Medulla oblongata (tissue), 1 donor: ENCODE measurements at regions not wholly inside any gene's neighbourhood (a gene's known extent, or its start where the extent isn't known, plus 50 kb on each side); places are given as distances from the start of the nearest gene placed in this dataset.

Experiments
- DNase-seq: peaks from one replicate; pipeline ENCODE4 v3.0.0-alpha.2; 2015; ENCODE audit errors: extremely low spot score

- no peak for DNase-seq
These were observed 502.2 kb upstream of the NRXN1 start for GRCh38 chr2:51534166-51534565.

GRCh38 chr2:51528156-51528555 is 496.2 kb upstream of the NRXN1 start:
- no peak for DNase-seq

- DNase-seq: no peak
These were observed 494.8 kb upstream of the NRXN1 start for GRCh38 chr2:51526766-51527165.

- DNase-seq: no peak
These were observed 484.7 kb upstream of the NRXN1 start for GRCh38 chr2:51516667-51517066.

DNA sequence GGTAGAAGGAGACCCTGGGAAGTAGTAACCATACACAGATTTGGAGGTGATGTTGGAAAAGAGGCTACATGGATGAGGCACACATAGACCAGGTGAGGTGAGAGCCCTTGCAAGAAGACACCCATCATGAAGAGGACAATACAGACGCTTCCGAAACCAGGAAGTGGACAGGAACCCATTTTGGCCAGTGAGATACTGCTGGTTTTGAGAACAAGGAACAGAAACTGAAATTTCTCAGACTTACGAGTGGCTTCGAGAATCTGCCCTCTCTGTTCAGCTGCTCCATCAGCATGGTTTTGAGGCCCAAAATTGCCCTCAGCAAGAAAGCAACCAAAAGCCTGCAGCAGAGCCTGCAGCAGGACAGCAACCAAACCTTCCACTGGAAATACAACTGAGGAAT is 479.1 kb upstream of the NRXN1 start:
- DNase-seq: peak; percentile 48

DNA sequence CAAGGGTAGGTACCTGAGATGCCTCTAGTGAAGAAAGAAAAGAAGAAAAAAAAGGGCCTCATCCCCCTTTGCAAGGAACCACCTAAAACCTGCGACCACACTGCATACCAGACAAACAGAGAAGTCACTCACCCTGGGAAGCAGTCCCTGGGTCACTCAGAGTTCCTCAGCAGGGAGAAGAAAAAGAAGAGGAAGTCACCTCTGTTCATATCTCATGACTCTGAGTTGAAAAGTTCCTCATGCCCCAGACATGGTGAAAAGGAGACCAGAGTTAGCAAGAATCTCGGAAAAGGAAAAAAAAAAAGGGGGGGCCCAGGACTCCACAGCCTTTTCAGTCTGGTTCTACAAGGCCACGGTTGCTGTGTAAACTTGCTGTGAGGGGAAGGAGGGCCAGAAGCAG is 478.4 kb upstream of the NRXN1 start:
- peak; percentile 62 for DNase-seq

- DNase-seq: no peak
These were observed 473.6 kb upstream of the NRXN1 start for GRCh38 chr2:51505533-51505932.

DNA sequence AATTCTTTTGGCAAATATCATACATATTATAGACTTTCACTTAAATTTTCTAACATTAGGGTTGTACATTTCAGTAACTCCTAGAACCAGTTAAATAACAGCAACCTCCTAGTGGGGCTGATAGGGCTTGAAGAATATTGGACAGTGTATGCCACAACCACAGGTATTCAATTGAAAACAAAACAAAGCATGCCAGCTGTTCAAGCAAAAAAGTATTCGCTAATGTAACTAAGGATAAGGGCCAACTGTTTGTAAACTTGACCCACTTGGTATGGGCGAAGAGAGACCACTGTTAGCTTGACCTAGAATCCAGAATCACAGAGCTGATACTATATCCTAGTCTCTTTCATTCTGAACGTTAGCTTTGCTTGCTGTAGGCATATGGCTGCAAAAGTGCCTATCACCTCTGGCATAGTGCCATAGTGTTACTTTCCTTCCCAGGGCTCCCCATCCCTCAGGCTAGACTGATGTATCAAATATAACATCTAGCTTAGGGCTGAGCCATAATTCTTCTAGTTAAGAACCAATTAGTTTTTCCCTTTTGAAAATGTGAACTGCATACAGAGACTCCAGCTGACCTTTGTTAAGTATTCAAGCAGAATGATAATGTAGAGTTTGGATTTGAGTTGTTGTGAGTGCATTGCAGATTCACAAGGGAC is 458.8 kb upstream of the NRXN1 start:
- no peak for DNase-seq

GRCh38 chr2:51484605-51485004 is 452.7 kb upstream of the NRXN1 start:
- no peak for DNase-seq

- DNase-seq: no peak
These were observed 451.8 kb upstream of the NRXN1 start for GRCh38 chr2:51483720-51484119.

DNA sequence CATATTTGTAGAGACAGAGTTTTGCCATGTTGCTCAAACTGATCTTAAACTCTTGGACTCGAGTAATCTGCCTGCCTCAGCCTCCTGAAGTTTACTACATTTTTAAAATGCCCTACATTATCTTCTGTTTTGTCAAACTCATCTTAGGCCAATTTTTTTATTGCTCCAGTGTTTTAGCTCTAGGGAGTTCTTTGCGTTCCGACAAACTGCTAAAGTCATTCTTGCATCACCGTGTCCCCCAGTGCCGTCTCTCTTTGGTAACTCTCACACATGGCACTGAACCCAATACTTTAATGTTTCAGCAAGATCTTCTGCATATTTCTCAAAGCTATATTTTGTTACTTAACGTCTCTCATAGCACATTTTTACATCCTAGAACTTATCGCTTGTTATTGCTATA is 440.9 kb upstream of the NRXN1 start:
- DNase-seq: no peak

DNA sequence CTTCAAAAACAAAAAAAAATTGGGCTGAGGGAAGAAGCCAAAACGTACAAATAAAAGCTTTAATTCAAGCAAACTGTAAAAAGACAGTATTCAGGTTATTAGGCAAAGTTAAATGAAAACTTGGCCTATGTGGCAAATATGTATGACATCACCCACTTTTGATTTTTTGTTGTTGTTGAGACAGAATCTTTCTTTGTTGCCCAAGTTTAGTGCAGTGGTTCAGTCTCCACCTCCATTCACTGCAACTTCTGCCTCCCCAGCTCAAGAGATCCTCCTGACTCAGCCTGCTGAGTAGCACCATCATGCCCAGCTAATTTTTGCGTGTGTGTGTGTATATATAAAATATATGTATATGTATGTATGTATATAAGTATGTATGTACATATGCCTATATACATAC is 440.4 kb upstream of the NRXN1 start:
- no peak for DNase-seq

GRCh38 chr2:51469102-51469501 is 437.2 kb upstream of the NRXN1 start:
- DNase-seq: no peak

- no peak for DNase-seq
These were observed 433.4 kb upstream of the NRXN1 start for GRCh38 chr2:51465326-51465725.

GRCh38 chr2:51454177-51454576 is 422.2 kb upstream of the NRXN1 start:
- DNase-seq: no peak

GRCh38 chr2:51448911-51449310 is 417.0 kb upstream of the NRXN1 start:
- DNase-seq: no peak

- no peak for DNase-seq
These were observed 409.9 kb upstream of the NRXN1 start for GRCh38 chr2:51441786-51442185.

GRCh38 chr2:51424418-51424817 is 392.5 kb upstream of the NRXN1 start:
- no peak for DNase-seq

DNA sequence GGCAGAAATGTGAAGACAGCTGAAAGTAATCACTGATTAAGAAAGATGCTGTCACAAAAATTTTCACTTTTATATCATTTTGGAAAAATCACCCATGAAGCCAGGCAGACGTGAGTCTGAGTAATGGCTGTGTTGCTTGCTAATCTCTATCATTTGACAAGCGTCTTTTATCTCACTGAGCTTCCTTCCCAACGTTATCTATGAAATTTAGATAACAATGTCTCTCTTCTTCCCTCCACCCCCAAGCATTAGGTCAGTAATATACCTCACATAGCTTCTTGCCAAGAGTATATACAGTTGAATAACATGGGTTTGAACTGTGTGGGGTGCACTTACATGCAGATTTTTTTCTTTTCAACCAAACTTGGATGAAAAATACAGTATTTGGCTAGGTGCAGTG is 388.6 kb upstream of the NRXN1 start:
- DNase-seq: no peak

GRCh38 chr2:51413726-51414125 is 381.8 kb upstream of the NRXN1 start:
- DNase-seq: no peak

DNA sequence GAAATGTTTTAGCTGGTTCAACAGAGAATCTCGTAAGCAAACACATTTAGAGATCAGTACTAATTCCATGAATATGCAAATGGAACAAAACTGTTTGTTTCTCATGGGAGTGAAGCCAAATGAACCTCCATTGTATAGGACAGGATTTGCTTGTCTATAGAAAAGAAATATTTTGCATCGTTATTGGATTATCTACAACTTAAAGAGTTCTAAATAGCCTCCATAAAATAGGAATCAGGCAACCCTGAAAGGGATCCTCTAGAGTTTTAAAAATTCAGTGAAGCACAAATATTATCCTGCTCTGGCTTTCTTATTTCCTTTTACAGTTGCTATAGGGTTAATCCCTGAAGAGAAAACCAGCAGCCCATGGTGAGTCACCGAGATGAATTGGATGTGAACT is 378.4 kb upstream of the NRXN1 start:
- no peak for DNase-seq

DNA sequence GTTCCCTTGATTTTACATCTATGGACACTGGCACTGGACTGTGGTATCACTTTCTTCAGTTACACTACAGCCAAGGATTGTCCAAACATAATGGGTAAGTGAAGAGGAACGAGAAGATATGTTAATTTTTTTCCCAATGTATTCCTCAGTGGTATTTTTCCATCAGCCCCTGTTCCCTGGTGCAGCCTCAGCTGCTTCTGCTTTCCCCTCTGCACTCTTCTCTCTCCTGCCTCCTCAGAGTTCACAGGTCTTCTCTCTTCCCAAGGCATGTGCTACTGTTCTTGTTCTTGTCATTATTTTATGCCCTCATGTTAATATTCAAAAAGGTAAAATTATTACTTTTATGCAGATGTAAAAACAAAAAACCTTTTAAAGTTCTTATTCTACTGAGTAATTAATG is 378.0 kb upstream of the NRXN1 start:
- no peak for DNase-seq

DNA sequence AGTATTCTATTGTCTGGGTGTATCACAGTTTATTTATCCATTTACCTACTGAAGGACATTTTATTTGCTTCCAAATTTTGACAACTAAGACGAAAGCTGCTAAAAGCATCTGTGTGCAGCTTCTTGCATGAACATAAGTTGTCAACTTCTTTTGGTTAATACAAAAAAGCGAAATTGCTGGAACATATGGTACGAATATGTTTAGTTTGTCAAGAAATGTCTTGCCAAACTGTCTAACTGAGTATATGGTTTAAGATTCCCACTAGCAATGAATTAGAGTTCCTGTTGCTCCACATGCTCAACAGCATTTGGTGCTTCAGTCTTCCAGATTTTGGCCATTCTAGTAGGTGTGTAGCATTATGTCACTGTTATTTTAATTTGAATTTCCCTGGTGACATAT is 372.3 kb upstream of the NRXN1 start:
- no peak for DNase-seq

DNA sequence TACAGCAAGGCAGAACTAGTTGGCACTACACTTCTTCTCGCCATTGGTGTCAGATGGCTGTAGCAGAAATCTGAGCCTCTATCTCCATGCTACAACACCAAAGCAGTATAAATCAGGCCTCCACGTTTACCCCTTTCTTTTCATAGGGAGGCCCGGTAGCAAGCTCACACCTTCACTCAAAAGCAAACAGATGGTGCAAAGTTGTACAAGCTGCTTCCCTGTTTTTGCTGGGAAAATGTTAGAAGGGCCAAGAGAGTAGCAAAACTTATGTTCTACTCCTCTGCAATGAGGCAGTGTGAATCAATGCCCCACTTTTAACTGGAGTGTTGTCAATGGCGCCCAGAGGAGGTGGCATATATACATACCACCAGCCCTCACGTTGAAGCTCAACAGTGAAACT is 369.6 kb upstream of the NRXN1 start:
- no peak for DNase-seq
